SK-N-SH treated with all-trans-retinoic acid at 6 μM for 48 hours (cell line): ENCODE measurements at regions not wholly inside any gene's neighbourhood (a gene's known extent, or its start where the extent isn't known, plus 50 kb on each side); places are given as distances from the start of the nearest gene placed in this dataset.
A peak's percentile ranks its signal among the peaks of the same experiment; 100 is the strongest.

Experiments
- ATAC-seq: fragments of 200-7000 bp; cut with Tn5 transposase; 3 replicates; pipeline ENCODE4 v1.9.1; 2020; ENCODE audit warnings: mild to moderate bottlenecking, moderate library complexity
- ARNTL ChIP-seq: fragments of 450-650 bp; formaldehyde crosslinking; IDR thresholded peaks from 2 replicates; pipeline ENCODE4 v1.5.0; 2020; ENCODE audit warnings: low read depth, mild to moderate bottlenecking, moderate library complexity, borderline replicate concordance
- BACH2 ChIP-seq: fragments of 250-450 bp; sonication (Bioruptor Pico); IDR thresholded peaks from 2 replicates; pipeline ENCODE4 v1.9.0; 2021; ENCODE audit warnings: mild to moderate bottlenecking, borderline replicate concordance
- CREB5 ChIP-seq: fragments of 250-450 bp; sonication (Bioruptor Pico); IDR thresholded peaks from 2 replicates; pipeline ENCODE4 v1.5.1; 2020; ENCODE audit warnings: low read depth, mild to moderate bottlenecking, moderate library complexity
- CSDC2 ChIP-seq: fragments of 250-450 bp; sonication (Bioruptor Pico); IDR thresholded peaks from 2 replicates; pipeline ENCODE4 v1.5.0; 2020; ENCODE audit warnings: mild to moderate bottlenecking, moderate library complexity
- ESRRG ChIP-seq: fragments of 250-450 bp; sonication (Bioruptor Pico); IDR thresholded peaks from 2 replicates; pipeline ENCODE4 v1.6.1; 2021; ENCODE audit warnings: mild to moderate bottlenecking
- GLIS3 ChIP-seq: fragments of 250-450 bp; sonication (Bioruptor Pico); IDR thresholded peaks from 2 replicates; pipeline ENCODE4 v1.5.0; 2020; ENCODE audit warnings: mild to moderate bottlenecking, moderate library complexity
- ISL1 ChIP-seq: fragments of 250-450 bp; sonication (Bioruptor Pico); IDR thresholded peaks from 2 replicates; pipeline ENCODE4 v2.1.2; 2022; ENCODE audit warnings: mild to moderate bottlenecking, moderate library complexity
- OSR1 ChIP-seq: fragments of 250-450 bp; sonication (Bioruptor Pico); IDR thresholded peaks from 2 replicates; pipeline ENCODE4 v1.8.0; 2022; ENCODE audit warnings: moderate library complexity, mild to moderate bottlenecking, inconsistent platforms
- POU6F1 ChIP-seq: fragments of 250-450 bp; sonication (Bioruptor Pico); IDR thresholded peaks from 2 replicates; pipeline ENCODE4 v1.8.0; 2021; ENCODE audit warnings: low read depth, mild to moderate bottlenecking, moderate library complexity, borderline replicate concordance
- PPARA ChIP-seq: fragments of 250-450 bp; sonication (Bioruptor Pico); IDR thresholded peaks from 2 replicates; pipeline ENCODE4 v1.5.0; 2020; ENCODE audit warnings: mild to moderate bottlenecking, borderline replicate concordance
- RARB ChIP-seq: fragments of 250-450 bp; sonication (Bioruptor Pico); IDR thresholded peaks from 2 replicates; pipeline ENCODE4 v1.8.0; 2021; ENCODE audit warnings: mild to moderate bottlenecking, moderate library complexity
- SNAI2 ChIP-seq: fragments of 250-450 bp; sonication (Bioruptor Pico); IDR thresholded peaks from 2 replicates; pipeline ENCODE4 v1.5.0; 2020; ENCODE audit warnings: mild to moderate bottlenecking, moderate library complexity
- TCF4 ChIP-seq: fragments of 250-450 bp; sonication (Bioruptor Pico); IDR thresholded peaks from 2 replicates; pipeline ENCODE4 v1.8.0; 2021; ENCODE audit warnings: mild to moderate bottlenecking, moderate library complexity, borderline replicate concordance
- TOX ChIP-seq: fragments of 250-450 bp; sonication (Bioruptor Pico); IDR thresholded peaks from 2 replicates; pipeline ENCODE4 v1.8.0; 2021; ENCODE audit warnings: mild to moderate bottlenecking, moderate library complexity, borderline replicate concordance
- ZC3H10 ChIP-seq: fragments of 250-450 bp; sonication (Bioruptor Pico); IDR thresholded peaks from 2 replicates; pipeline ENCODE4 v1.5.1; 2021; ENCODE audit warnings: mild to moderate bottlenecking, moderate library complexity
- ZFP3 ChIP-seq: fragments of 250-450 bp; sonication (Bioruptor Pico); IDR thresholded peaks from 2 replicates; pipeline ENCODE4 v1.5.0; 2020; ENCODE audit warnings: mild to moderate bottlenecking, moderate library complexity
- ZFP30 ChIP-seq: fragments of 450-650 bp; formaldehyde crosslinking; IDR thresholded peaks from 2 replicates; pipeline ENCODE4 v1.5.0; 2022; ENCODE audit warnings: mild to moderate bottlenecking, moderate library complexity
- ZNF565 ChIP-seq: fragments of 450-650 bp; formaldehyde crosslinking; conservative IDR thresholded peaks from 2 replicates; pipeline ENCODE4 v1.5.0; 2020; ENCODE audit warnings: low read depth, mild to moderate bottlenecking, moderate library complexity
- ZNF70 ChIP-seq: fragments of 450-650 bp; formaldehyde crosslinking; IDR thresholded peaks from 2 replicates; pipeline ENCODE4 v1.5.0; 2020; ENCODE audit warnings: mild to moderate bottlenecking, moderate library complexity
- ZNF8 ChIP-seq: fragments of 450-650 bp; formaldehyde crosslinking; IDR thresholded peaks from 2 replicates; pipeline ENCODE4 v1.5.0; 2020; ENCODE audit warnings: mild to moderate bottlenecking, moderate library complexity
- TF ChIP-seq, protein P1 (sequence below): fragments of 250-450 bp; sonication (Bioruptor Pico); IDR thresholded peaks from 2 replicates; pipeline ENCODE4 v1.5.0; 2020; ENCODE audit warnings: mild to moderate bottlenecking, moderate library complexity
- TF ChIP-seq, protein P2 (sequence below): fragments of 250-450 bp; sonication (Bioruptor Pico); IDR thresholded peaks from 2 replicates; pipeline ENCODE4 v1.8.0; 2020; ENCODE audit warnings: mild to moderate bottlenecking, moderate library complexity, borderline replicate concordance

DNA sequence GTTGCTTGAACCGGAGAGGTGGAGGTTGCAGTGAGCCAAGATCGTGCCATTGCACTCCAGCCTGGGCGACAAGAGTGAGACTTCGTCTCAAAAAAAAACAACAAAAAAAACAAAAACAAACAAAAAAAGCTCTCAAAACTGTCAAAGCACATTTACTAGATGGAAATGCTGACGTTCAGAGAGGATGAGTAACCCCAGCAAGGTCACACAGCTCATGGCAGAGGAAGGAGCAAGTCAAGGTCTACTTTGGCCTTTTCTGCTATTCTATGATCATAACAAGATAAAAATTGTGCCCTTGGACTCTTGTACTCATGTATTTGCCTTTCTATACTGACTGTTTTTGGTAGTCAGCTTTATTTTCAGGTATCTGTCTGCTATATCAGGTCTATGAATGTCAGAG is 109.5 kb downstream of the ARL6IP6 start:
- no peak for ATAC-seq

DNA sequence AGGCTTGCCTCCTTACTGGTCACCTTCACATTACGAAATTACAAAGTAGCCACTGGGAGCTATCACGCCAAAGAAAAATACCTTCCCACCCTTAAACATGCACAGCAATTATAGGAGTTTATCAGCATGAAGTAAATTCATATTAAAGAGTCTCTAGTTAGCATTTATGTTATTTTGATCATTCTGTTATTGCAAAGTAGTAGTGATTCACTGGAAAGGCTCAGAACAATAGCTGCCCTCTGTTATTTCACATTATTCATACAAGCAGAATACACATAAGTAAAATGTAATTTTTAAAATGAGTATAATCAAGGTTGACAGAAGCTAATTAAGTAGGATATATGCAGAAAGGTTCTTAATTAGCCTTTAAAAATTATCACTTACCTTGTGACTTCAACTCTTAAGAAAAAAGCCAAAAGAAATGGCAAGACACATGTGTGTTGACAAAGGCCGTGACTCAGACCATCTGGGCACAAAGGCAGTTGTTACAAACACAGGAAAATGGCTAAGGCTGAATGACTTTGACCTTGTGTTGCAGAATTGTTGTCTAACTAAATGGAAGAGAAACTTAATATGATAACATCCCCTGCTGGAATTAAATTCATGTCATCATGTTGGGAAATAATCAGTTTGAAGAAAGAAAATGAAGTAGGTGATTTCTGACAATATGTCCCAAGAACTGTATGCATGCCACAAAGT is 108.3 kb downstream of the ARL6IP6 start:
- TF ChIP-seq RARB (CRISPR knock-in tag) (no peak), ZNF70 (CRISPR knock-in tag) (no peak), ZC3H10 (CRISPR knock-in tag) (no peak), ARNTL (CRISPR knock-in tag) (no peak), POU6F1 (no peak), CREB5 (CRISPR knock-in tag) (no peak), CSDC2 (CRISPR knock-in tag) (no peak), GLIS3 (CRISPR knock-in tag) (no peak), ZNF8 (CRISPR knock-in tag) (no peak), ISL1 (CRISPR knock-in tag) (no peak), TOX (CRISPR knock-in tag) (no peak), ZFP3 (no peak)
- TF ChIP-seq, protein P1, sequence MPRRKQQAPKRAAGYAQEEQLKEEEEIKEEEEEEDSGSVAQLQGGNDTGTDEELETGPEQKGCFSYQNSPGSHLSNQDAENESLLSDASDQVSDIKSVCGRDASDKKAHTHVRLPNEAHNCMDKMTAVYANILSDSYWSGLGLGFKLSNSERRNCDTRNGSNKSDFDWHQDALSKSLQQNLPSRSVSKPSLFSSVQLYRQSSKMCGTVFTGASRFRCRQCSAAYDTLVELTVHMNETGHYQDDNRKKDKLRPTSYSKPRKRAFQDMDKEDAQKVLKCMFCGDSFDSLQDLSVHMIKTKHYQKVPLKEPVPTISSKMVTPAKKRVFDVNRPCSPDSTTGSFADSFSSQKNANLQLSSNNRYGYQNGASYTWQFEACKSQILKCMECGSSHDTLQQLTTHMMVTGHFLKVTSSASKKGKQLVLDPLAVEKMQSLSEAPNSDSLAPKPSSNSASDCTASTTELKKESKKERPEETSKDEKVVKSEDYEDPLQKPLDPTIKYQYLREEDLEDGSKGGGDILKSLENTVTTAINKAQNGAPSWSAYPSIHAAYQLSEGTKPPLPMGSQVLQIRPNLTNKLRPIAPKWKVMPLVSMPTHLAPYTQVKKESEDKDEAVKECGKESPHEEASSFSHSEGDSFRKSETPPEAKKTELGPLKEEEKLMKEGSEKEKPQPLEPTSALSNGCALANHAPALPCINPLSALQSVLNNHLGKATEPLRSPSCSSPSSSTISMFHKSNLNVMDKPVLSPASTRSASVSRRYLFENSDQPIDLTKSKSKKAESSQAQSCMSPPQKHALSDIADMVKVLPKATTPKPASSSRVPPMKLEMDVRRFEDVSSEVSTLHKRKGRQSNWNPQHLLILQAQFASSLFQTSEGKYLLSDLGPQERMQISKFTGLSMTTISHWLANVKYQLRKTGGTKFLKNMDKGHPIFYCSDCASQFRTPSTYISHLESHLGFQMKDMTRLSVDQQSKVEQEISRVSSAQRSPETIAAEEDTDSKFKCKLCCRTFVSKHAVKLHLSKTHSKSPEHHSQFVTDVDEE, result no peak
- TF ChIP-seq, all 23 proteins: peak for 0
- ATAC-seq, result peak; percentile 38; the same call in 1 of the 3 replicates

More for the DNA sequence above, 109.5 kb downstream of the ARL6IP6 start:
- TF ChIP-seq ZNF8 (CRISPR knock-in tag), result no peak
- no peak for TF ChIP-seq ARNTL (CRISPR knock-in tag)
- TF ChIP-seq SNAI2 (CRISPR knock-in tag), result no peak
- TF ChIP-seq PPARA, result no peak
- no peak for TF ChIP-seq TOX (CRISPR knock-in tag)
- TF ChIP-seq GLIS3 (CRISPR knock-in tag), result no peak
- no peak for TF ChIP-seq OSR1 (CRISPR knock-in tag)
- TF ChIP-seq TCF4 (CRISPR knock-in tag), result no peak
- no peak for TF ChIP-seq RARB (CRISPR knock-in tag)
- no peak for TF ChIP-seq CREB5 (CRISPR knock-in tag)
- TF ChIP-seq ZFP30, result no peak
- no peak for TF ChIP-seq ZNF70 (CRISPR knock-in tag)
- TF ChIP-seq BACH2 (CRISPR knock-in tag), result no peak
- TF ChIP-seq, protein P2, sequence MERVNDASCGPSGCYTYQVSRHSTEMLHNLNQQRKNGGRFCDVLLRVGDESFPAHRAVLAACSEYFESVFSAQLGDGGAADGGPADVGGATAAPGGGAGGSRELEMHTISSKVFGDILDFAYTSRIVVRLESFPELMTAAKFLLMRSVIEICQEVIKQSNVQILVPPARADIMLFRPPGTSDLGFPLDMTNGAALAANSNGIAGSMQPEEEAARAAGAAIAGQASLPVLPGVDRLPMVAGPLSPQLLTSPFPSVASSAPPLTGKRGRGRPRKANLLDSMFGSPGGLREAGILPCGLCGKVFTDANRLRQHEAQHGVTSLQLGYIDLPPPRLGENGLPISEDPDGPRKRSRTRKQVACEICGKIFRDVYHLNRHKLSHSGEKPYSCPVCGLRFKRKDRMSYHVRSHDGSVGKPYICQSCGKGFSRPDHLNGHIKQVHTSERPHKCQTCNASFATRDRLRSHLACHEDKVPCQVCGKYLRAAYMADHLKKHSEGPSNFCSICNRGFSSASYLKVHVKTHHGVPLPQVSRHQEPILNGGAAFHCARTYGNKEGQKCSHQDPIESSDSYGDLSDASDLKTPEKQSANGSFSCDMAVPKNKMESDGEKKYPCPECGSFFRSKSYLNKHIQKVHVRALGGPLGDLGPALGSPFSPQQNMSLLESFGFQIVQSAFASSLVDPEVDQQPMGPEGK, result no peak
- TF ChIP-seq ISL1 (CRISPR knock-in tag), result no peak
- TF ChIP-seq ZNF565 (CRISPR knock-in tag), result no peak

- ATAC-seq, result peak; percentile 53; the same call in 2 of the 3 replicates
- TF ChIP-seq BACH2 (CRISPR knock-in tag) (no peak), ZC3H10 (CRISPR knock-in tag) (no peak), POU6F1 (no peak), TOX (CRISPR knock-in tag) (no peak), CREB5 (CRISPR knock-in tag) (no peak), ZNF565 (CRISPR knock-in tag) (no peak), ESRRG (CRISPR knock-in tag) (no peak), RARB (CRISPR knock-in tag) (no peak)
- TF ChIP-seq, all 23 proteins: peak for 0
Observed at GRCh38 chr2:152825834-152826233, 107.4 kb downstream of the ARL6IP6 start.
